Colonic mucosa (tissue), 4 donors: ENCODE measurements at regions not wholly inside any gene's neighbourhood (a gene's known extent, or its start where the extent isn't known, plus 50 kb on each side); places are given as distances from the start of the nearest gene placed in this dataset.

Source experiments
- DNase-seq: peaks from one replicate; pipeline ENCODE4 v3.0.0-alpha.2; 2020
- H3K27ac ChIP-seq: fragments of 200-600 bp; one replicate; pipeline ENCODE4 v1.8.0; 2021
- H3K27me3 ChIP-seq: fragments of 200-600 bp; one replicate; pipeline ENCODE4 v1.8.0; 2021
- H3K36me3 ChIP-seq: fragments of 200-600 bp; one replicate; pipeline ENCODE4 v1.8.0; 2021
- H3K4me1 ChIP-seq: fragments of 200-600 bp; one replicate; pipeline ENCODE4 v1.8.0; 2021; ENCODE audit warnings: mild to moderate bottlenecking
- H3K4me3 ChIP-seq: fragments of 200-600 bp; one replicate; pipeline ENCODE4 v1.8.0; 2021
- H3K9ac ChIP-seq, 2 donors: one replicate each; pipeline ENCODE4 v1.7.0; 2013; ENCODE audit warnings: control low read depth in 2 of 2, low read depth in 2 of 2, low read length in 2 of 2
- H3K9me3 ChIP-seq: fragments of 200-600 bp; one replicate; pipeline ENCODE4 v1.8.0; 2021
- intact Hi-C: fragments of 100-400 bp; cut with DNase I; formaldehyde crosslinking; loops from one replicate; pipeline ENCODE4 v1.14.1; 2022
- TF ChIP-seq, protein P1 (sequence below): fragments of 200-600 bp; IDR thresholded peaks from one replicate; pipeline ENCODE4 v1.8.0; 2022; ENCODE audit warnings: antibody characterized with exemption, mild to moderate bottlenecking
- donor health status: healthy.
- donor health status: DM: no; HTN: no; CAD: no.
- donor health status: DM: no; HTN: no; CAD: no.

GRCh38 chr10:62749093-62749683 lies 55.3 kb upstream of the ADO start:
- Histone ChIP-seq H3K4me3 (no peak overlapping the region), H3K36me3 (no peaks in the 10 kb centered on the region), H3K4me1 (no peaks in the 10 kb centered on the region), H3K27me3 (no peaks in the 10 kb centered on the region), H3K9me3 (no peaks in the 10 kb centered on the region), H3K27ac (no peak overlapping the region), H3K9ac (no peak overlapping the region)
- TF ChIP-seq, protein P1, sequence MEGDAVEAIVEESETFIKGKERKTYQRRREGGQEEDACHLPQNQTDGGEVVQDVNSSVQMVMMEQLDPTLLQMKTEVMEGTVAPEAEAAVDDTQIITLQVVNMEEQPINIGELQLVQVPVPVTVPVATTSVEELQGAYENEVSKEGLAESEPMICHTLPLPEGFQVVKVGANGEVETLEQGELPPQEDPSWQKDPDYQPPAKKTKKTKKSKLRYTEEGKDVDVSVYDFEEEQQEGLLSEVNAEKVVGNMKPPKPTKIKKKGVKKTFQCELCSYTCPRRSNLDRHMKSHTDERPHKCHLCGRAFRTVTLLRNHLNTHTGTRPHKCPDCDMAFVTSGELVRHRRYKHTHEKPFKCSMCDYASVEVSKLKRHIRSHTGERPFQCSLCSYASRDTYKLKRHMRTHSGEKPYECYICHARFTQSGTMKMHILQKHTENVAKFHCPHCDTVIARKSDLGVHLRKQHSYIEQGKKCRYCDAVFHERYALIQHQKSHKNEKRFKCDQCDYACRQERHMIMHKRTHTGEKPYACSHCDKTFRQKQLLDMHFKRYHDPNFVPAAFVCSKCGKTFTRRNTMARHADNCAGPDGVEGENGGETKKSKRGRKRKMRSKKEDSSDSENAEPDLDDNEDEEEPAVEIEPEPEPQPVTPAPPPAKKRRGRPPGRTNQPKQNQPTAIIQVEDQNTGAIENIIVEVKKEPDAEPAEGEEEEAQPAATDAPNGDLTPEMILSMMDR = no peak
- intact Hi-C loops = no loop called here
- DNase-seq = no peak
